ENCODE measurements at regions not wholly inside any gene's neighbourhood (a gene's known extent, or its start where the extent isn't known, plus 50 kb on each side); places are given as distances from the start of the nearest gene placed in this dataset.

DNA sequence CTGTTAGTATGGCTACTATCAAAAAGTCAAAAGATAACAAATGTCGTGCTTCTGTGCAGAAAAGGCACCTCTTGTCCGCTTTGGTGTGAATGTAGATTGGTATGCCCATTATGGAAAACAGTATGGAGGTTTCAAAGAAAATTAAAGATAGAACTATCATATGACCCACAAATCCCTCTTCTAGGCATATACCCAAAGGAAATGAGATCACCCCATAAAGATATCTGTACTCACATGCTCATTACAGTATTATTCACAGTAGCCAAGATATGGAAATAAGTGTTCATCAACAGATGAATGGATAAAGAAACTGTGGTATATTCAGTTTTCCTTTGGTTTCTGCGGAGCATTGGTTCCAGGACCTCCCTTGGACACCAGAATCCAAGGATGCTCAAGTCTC lies 180.5 kb upstream of the PPP1R3A start:
- Mint-ChIP-seq H3K4me3 (ENCODE audit: unreplicated experiment) (no peak overlapping the region), H3K27ac (ENCODE audit: unreplicated experiment) (no peak overlapping the region), H3K4me1 (ENCODE audit: low read depth, unreplicated experiment) (no peaks in the 10 kb centered on the region), H3K36me3 (ENCODE audit: insufficient read depth, unreplicated experiment) (no peaks in the 10 kb centered on the region), H3K27me3 (ENCODE audit: insufficient read depth, unreplicated experiment) (peaks cover 9% of the 10 kb centered on the region), H3K9me3 (ENCODE audit: unreplicated experiment) (no peaks in the 10 kb centered on the region)
- ChIA-PET CTCF (no interaction called here), POLR2A (no interaction called here)
- Histone ChIP-seq H3K27me3 (replicated peaks; ENCODE audit: control insufficient read depth, insufficient read depth, low read length) (no peaks in the 10 kb centered on the region), H3K36me3 (ENCODE audit: control insufficient read depth, insufficient read depth, low read length) (no peaks in the 10 kb centered on the region), H3K4me3 (ENCODE audit: low read depth, low read length) (no peak overlapping the region), H3K9me3 (no peaks in the 10 kb centered on the region), H3K4me1 (no peaks in the 10 kb centered on the region)
- no peak for DNase-seq
- TF ChIP-seq, protein P1, sequence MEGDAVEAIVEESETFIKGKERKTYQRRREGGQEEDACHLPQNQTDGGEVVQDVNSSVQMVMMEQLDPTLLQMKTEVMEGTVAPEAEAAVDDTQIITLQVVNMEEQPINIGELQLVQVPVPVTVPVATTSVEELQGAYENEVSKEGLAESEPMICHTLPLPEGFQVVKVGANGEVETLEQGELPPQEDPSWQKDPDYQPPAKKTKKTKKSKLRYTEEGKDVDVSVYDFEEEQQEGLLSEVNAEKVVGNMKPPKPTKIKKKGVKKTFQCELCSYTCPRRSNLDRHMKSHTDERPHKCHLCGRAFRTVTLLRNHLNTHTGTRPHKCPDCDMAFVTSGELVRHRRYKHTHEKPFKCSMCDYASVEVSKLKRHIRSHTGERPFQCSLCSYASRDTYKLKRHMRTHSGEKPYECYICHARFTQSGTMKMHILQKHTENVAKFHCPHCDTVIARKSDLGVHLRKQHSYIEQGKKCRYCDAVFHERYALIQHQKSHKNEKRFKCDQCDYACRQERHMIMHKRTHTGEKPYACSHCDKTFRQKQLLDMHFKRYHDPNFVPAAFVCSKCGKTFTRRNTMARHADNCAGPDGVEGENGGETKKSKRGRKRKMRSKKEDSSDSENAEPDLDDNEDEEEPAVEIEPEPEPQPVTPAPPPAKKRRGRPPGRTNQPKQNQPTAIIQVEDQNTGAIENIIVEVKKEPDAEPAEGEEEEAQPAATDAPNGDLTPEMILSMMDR (IDR thresholded peaks at IDR 0.05; ENCODE audit: insufficient read depth in 1 of 2, low read depth in 1 of 2, low read length in 1 of 2, severe bottlenecking in 1 of 2, unreplicated experiment in 1 of 2) = no peak
- no TSS peak for BruUV-seq (replicated peaks)
- intact Hi-C loops (cut with micrococcal nuclease; ENCODE audit: unreplicated experiment) = no loop called here

GRCh38 chr7:114095885-114096284 lies 177.1 kb upstream of the PPP1R3A start:
- no peaks in the 10 kb centered on the region for H3K27me3 ChIP-seq (replicated peaks; ENCODE audit: control insufficient read depth, insufficient read depth, low read length)
- H3K4me1 ChIP-seq = no peaks in the 10 kb centered on the region
- no TSS peak for BruUV-seq (replicated peaks)
- no peak overlapping the region for H3K4me3 ChIP-seq (ENCODE audit: low read depth, low read length)
- no peaks in the 10 kb centered on the region for H3K9me3 ChIP-seq
- CTCF ChIA-PET = no interaction called here
- H3K4me1 Mint-ChIP-seq (ENCODE audit: low read depth, unreplicated experiment) = no peaks in the 10 kb centered on the region
- no peaks in the 10 kb centered on the region for H3K9me3 Mint-ChIP-seq (ENCODE audit: unreplicated experiment)
- H3K27ac Mint-ChIP-seq (ENCODE audit: unreplicated experiment) = no peak overlapping the region
- no peaks in the 10 kb centered on the region for H3K36me3 ChIP-seq (ENCODE audit: control insufficient read depth, insufficient read depth, low read length)
- no peaks in the 10 kb centered on the region for H3K36me3 Mint-ChIP-seq (ENCODE audit: insufficient read depth, unreplicated experiment)
- DNase-seq = no peak
- H3K27me3 Mint-ChIP-seq (ENCODE audit: insufficient read depth, unreplicated experiment) = peaks cover 14% of the 10 kb centered on the region
- intact Hi-C loops (cut with micrococcal nuclease; ENCODE audit: unreplicated experiment) = no loop called here
- no peak overlapping the region for H3K4me3 Mint-ChIP-seq (ENCODE audit: unreplicated experiment)
- TF ChIP-seq, protein P1 (IDR thresholded peaks at IDR 0.05; ENCODE audit: insufficient read depth in 1 of 2, low read depth in 1 of 2, low read length in 1 of 2, severe bottlenecking in 1 of 2, unreplicated experiment in 1 of 2) = no peak
- POLR2A ChIA-PET = no interaction called here

- BruUV-seq (replicated peaks) = no TSS peak
- no peaks in the 10 kb centered on the region for H3K9me3 Mint-ChIP-seq (ENCODE audit: unreplicated experiment)
- CTCF ChIA-PET = no interaction called here
- no peaks in the 10 kb centered on the region for H3K36me3 Mint-ChIP-seq (ENCODE audit: insufficient read depth, unreplicated experiment)
- H3K4me1 Mint-ChIP-seq (ENCODE audit: low read depth, unreplicated experiment) = peaks cover 6% of the 10 kb centered on the region
- Histone ChIP-seq H3K36me3 (ENCODE audit: control insufficient read depth, insufficient read depth, low read length) (no peaks in the 10 kb centered on the region), H3K9me3 (no peaks in the 10 kb centered on the region), H3K4me3 (ENCODE audit: low read depth, low read length) (no peak overlapping the region), H3K4me1 (peaks cover 5% of the 10 kb centered on the region; the same call in 1 of the 2 replicates), H3K27me3 (replicated peaks; ENCODE audit: control insufficient read depth, insufficient read depth, low read length) (peaks cover 9% of the 10 kb centered on the region)
- H3K4me3 Mint-ChIP-seq (ENCODE audit: unreplicated experiment) = no peak overlapping the region
- TF ChIP-seq, protein P1 (IDR thresholded peaks at IDR 0.05; ENCODE audit: insufficient read depth in 1 of 2, low read depth in 1 of 2, low read length in 1 of 2, severe bottlenecking in 1 of 2, unreplicated experiment in 1 of 2) = no peak
- POLR2A ChIA-PET = no interaction called here
- H3K27ac Mint-ChIP-seq (ENCODE audit: unreplicated experiment) = no peak overlapping the region
- intact Hi-C loops (cut with micrococcal nuclease; ENCODE audit: unreplicated experiment) = loop anchor here (10.0 kb wide), 1 partner anchor 1766 kb away; no protein-coding TSS in a partner anchor
- DNase-seq = no peak
- peaks cover 34% of the 10 kb centered on the region for H3K27me3 Mint-ChIP-seq (ENCODE audit: insufficient read depth, unreplicated experiment)
Measured at GRCh38 chr7:114088470-114088940, 169.7 kb upstream of the PPP1R3A start.

All from Caco-2 (cell line).